Activated CD8-positive, alpha-beta T cell treated with anti-CD3 and anti-CD28 coated beads for 36 hours (primary cell): ENCODE measurements at regions not wholly inside any gene's neighbourhood (a gene's known extent, or its start where the extent isn't known, plus 50 kb on each side); places are given as distances from the start of the nearest gene placed in this dataset.
"Not testable (repeated sequence)": the region's sequence is repeated elsewhere in the genome, so short reads cannot be mapped to it uniquely, and the experiment has no call there.

ENCODE experiments used
- ATAC-seq: fragments of 200-7000 bp; cut with Tn5 transposase; one replicate; pipeline ENCODE4 v1.10.0; 2021; ENCODE audit warnings: mild to moderate bottlenecking, moderate library complexity
- CTCF ChIA-PET: fragments of 350-600 bp; sonication (Branson Sonifier 250); formaldehyde crosslinking; loops from one replicate; lab custom pipeline; 2021; ENCODE audit warnings: antibody characterized with exemption; lab: Charles Lee
- POLR2A ChIA-PET: fragments of 350-600 bp; sonication (Branson Sonifier 250); formaldehyde crosslinking; loops from one replicate; lab custom pipeline; 2021; ENCODE audit warnings: antibody characterized with exemption; lab: Charles Lee
- DNase-seq: peaks from one replicate; pipeline ENCODE4 v3.0.0-alpha.2; 2020
- H3K27ac Mint-ChIP-seq: one replicate; pipeline ENCODE4 v1.8.0; 2021; ENCODE audit warnings: mild to moderate bottlenecking, mixed read lengths
- H3K27me3 Mint-ChIP-seq: one replicate; pipeline ENCODE4 v1.8.0; 2021; ENCODE audit warnings: mixed read lengths
- H3K36me3 Mint-ChIP-seq: one replicate; pipeline ENCODE4 v1.8.0; 2021; ENCODE audit warnings: low read depth, mixed read lengths
- H3K4me1 Mint-ChIP-seq: one replicate; pipeline ENCODE4 v1.8.0; 2021; ENCODE audit warnings: low read depth, mixed read lengths
- H3K4me3 Mint-ChIP-seq: one replicate; pipeline ENCODE4 v1.8.0; 2021; ENCODE audit warnings: mild to moderate bottlenecking, moderate library complexity, mixed read lengths
- H3K9me3 Mint-ChIP-seq: one replicate; pipeline ENCODE4 v1.8.0; 2021; ENCODE audit warnings: mixed read lengths
- CTCF ChIP-seq: fragments of 200-600 bp; IDR thresholded peaks from one replicate; pipeline ENCODE4 v1.8.0; 2022; ENCODE audit warnings: antibody characterized with exemption, mild to moderate bottlenecking
- intact Hi-C: fragments of 100-400 bp; cut with micrococcal nuclease; formaldehyde crosslinking; loops from one replicate; pipeline ENCODE4 v1.10.0; 2022

GRCh38 chr2:154507186-154507585, 191.3 kb upstream of the KCNJ3 start:
- ChIA-PET CTCF (no interaction called here), POLR2A (no interaction called here)
- Mint-ChIP-seq H3K9me3 (peaks cover 3% of the 10 kb centered on the region), H3K27me3 (no peaks in the 10 kb centered on the region), H3K4me3 (no peak overlapping the region), H3K36me3 (no peaks in the 10 kb centered on the region), H3K4me1 (no peaks in the 10 kb centered on the region), H3K27ac (no peak overlapping the region)
- no peak for DNase-seq
- intact Hi-C loops, result no loop called here
- no peak for TF ChIP-seq CTCF
- ATAC-seq, result no peak

- DNase-seq (no peak), ATAC-seq (no peak)
- H3K4me3 Mint-ChIP-seq, result no peak overlapping the region
- no peak for TF ChIP-seq CTCF
- no peaks in the 10 kb centered on the region for H3K36me3 Mint-ChIP-seq
- CTCF ChIA-PET, result no interaction called here
- no peak overlapping the region for H3K27ac Mint-ChIP-seq
- POLR2A ChIA-PET, result no interaction called here
- H3K4me1 Mint-ChIP-seq, result no peaks in the 10 kb centered on the region
- no peaks in the 10 kb centered on the region for H3K27me3 Mint-ChIP-seq
- intact Hi-C loops, result no loop called here
- peaks cover 7% of the 10 kb centered on the region for H3K9me3 Mint-ChIP-seq
These were observed 179.6 kb upstream of the KCNJ3 start for GRCh38 chr2:154518872-154519271.

DNA sequence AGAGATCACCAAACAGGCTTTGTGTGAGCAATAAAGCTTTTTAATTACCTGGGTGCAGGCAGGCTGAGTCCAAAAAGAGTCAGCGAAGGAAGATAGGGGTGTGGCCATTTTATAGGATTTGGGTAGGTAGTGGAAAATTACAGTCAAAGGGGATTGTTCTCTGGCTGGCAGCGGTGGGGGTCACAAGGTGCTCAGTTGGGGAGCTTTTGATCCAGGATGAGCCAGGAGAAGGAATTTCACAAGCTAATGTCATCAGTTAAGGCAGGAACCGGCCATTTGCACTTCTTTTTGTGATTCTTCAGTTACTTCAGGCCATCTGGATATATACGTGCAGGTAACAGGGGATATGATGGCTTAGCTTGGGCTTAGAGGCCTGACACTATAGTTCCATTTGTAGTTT, 177.5 kb upstream of the KCNJ3 start:
- intact Hi-C loops, H3K27ac Mint-ChIP-seq, H3K4me1 Mint-ChIP-seq, POLR2A ChIA-PET, H3K9me3 Mint-ChIP-seq, DNase-seq, H3K4me3 Mint-ChIP-seq, H3K36me3 Mint-ChIP-seq, CTCF ChIA-PET, H3K27me3 Mint-ChIP-seq, ATAC-seq: not testable (repeated sequence)

DNA sequence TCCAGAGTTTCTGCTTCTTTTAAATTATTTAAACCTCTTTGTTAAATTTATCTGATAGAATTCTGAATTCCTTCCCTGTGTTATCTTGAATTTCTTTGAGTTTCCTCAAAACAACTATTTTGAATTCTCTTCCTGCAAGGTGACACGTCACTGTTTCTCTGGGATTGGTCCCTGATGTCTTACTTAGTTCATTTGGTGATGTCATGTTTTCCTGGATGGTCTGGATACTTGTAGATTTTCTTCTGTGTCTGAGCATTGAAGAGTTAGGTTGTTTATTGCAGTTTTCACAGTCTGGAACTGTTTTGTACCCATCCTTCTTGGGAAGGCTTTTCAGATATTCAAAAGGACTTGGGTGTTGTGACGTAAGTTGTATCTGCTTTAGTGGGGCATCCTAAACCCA, 172.3 kb upstream of the KCNJ3 start:
- ATAC-seq (no peak), DNase-seq (no peak)
- TF ChIP-seq CTCF, result no peak
- POLR2A ChIA-PET, result no interaction called here
- intact Hi-C loops, result no loop called here
- no peaks in the 10 kb centered on the region for H3K36me3 Mint-ChIP-seq
- no peaks in the 10 kb centered on the region for H3K4me1 Mint-ChIP-seq
- H3K4me3 Mint-ChIP-seq, result no peak overlapping the region
- CTCF ChIA-PET, result no interaction called here
- no peak overlapping the region for H3K27ac Mint-ChIP-seq
- no peaks in the 10 kb centered on the region for H3K27me3 Mint-ChIP-seq
- peaks cover 3% of the 10 kb centered on the region for H3K9me3 Mint-ChIP-seq

- no peak for TF ChIP-seq CTCF
These were observed 170.5 kb upstream of the KCNJ3 start for GRCh38 chr2:154527962-154528361.

DNA sequence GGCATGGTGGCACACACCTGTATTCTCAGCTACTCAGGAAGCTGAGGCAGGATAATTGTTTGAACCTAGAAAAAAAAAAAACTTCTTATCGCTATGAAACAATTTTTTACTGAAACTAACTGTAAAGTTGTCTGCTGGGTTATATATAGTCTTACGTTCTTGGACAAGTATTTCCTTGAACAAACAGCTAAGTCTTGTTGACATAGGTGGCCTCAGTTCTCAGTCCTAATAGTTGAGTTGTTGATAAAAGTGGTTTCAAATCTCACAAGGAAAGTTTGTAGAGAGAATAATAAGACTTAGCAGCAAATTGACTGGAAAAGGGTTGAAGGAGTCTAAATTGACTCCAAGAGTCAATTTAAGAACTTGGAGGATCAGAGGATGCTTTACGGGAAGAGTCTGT, 166.5 kb upstream of the KCNJ3 start:
- ChIA-PET CTCF (interaction anchor here (0.5 kb wide), 1 partner anchor 26 kb away, joined by 3 read pairs; no protein-coding TSS in a partner anchor), POLR2A (no interaction called here)

More at GRCh38 chr2:154527962-154528361, 170.5 kb upstream of the KCNJ3 start:
- ATAC-seq, result no peak
- Mint-ChIP-seq H3K4me1 (no peaks in the 10 kb centered on the region), H3K36me3 (no peaks in the 10 kb centered on the region), H3K9me3 (peaks cover 2% of the 10 kb centered on the region), H3K27ac (no peak overlapping the region), H3K4me3 (no peak overlapping the region), H3K27me3 (no peaks in the 10 kb centered on the region)
- POLR2A ChIA-PET, result no interaction called here
- no peak for DNase-seq
- intact Hi-C loops, result no loop called here
- CTCF ChIA-PET, result no interaction called here

More for the DNA sequence above, 166.5 kb upstream of the KCNJ3 start:
- no peak overlapping the region for H3K4me3 Mint-ChIP-seq
- no peaks in the 10 kb centered on the region for H3K4me1 Mint-ChIP-seq
- no peak overlapping the region for H3K27ac Mint-ChIP-seq
- no peaks in the 10 kb centered on the region for H3K27me3 Mint-ChIP-seq
- no peak for DNase-seq
- TF ChIP-seq CTCF, result no peak
- no peak for ATAC-seq
- intact Hi-C loops, result no loop called here
- H3K36me3 Mint-ChIP-seq, result no peaks in the 10 kb centered on the region
- peaks cover 2% of the 10 kb centered on the region for H3K9me3 Mint-ChIP-seq
